Small intestine (tissue), 7 donors: ENCODE measurements at regions not wholly inside any gene's neighbourhood (a gene's known extent, or its start where the extent isn't known, plus 50 kb on each side); places are given as distances from the start of the nearest gene placed in this dataset.
A peak's percentile ranks its signal among the peaks of the same experiment; 100 is the strongest.

Source experiments
- DNase-seq, 2 donors: peaks; one replicate each; pipeline versions ENCODE4 v3.0.0 to v3.0.0-alpha.2; 2013
- FAIRE-seq: peaks from 2 replicates; lab custom pipeline; 2012; peaks lifted over from hg19 to GRCh38; lab: Jason Lieb, UNC
- H3K27ac ChIP-seq, 3 donors: one replicate each; pipeline ENCODE4 v1.5.1; 2013; ENCODE audit warnings: low read length in 2 of 3, mild to moderate bottlenecking in 2 of 3, control low read depth in 1 of 3, inconsistent platforms in 1 of 3, low read depth in 1 of 3, moderate library complexity in 1 of 3
- H3K27me3 ChIP-seq, 3 donors: one replicate each; pipeline ENCODE4 v1.6.1; 2013; ENCODE audit warnings: low read length in 3 of 3, inconsistent platforms in 1 of 3; ENCODE audit not compliant: control insufficient read depth in 3 of 3, insufficient read depth in 3 of 3
- H3K36me3 ChIP-seq, 3 donors: one replicate each; pipeline ENCODE4 v1.6.1; 2013; ENCODE audit warnings: low read length in 3 of 3, inconsistent platforms in 1 of 3, low read depth in 1 of 3, mild to moderate bottlenecking in 1 of 3, moderate library complexity in 1 of 3; ENCODE audit not compliant: control insufficient read depth in 3 of 3, insufficient read depth in 2 of 3
- H3K4me1 ChIP-seq, 3 donors: one replicate each; pipeline ENCODE4 v1.6.1; 2013; ENCODE audit warnings: low read length in 2 of 3, inconsistent platforms in 1 of 3, low read depth in 1 of 3, mild to moderate bottlenecking in 1 of 3, moderate library complexity in 1 of 3; ENCODE audit not compliant: control insufficient read depth in 3 of 3, insufficient read depth in 2 of 3
- H3K4me3 ChIP-seq, 3 donors: one replicate each; pipeline ENCODE4 v1.5.1; 2013; ENCODE audit warnings: low read length in 3 of 3, control low read depth in 1 of 3, inconsistent platforms in 1 of 3, low read depth in 1 of 3, mild to moderate bottlenecking in 1 of 3, moderate library complexity in 1 of 3
- H3K9me3 ChIP-seq, 2 donors: one replicate each; pipeline ENCODE4 v1.6.1; 2013; ENCODE audit warnings: low read depth in 1 of 2, low read length in 1 of 2; ENCODE audit not compliant: control insufficient read depth in 2 of 2, insufficient read depth in 1 of 2
- WGBS, 3 donors: extraction: QIAGEN DNeasy Blood & Tissue Kit; methylation state at CpG; one replicate each; pipeline ENCODE4 v1.1.7; 2013; 5-methylcytosine and 5-hydroxymethylcytosine counted together
- donor health status: healthy with polysubstance abuse.
- donor health status: control.
- donor health status: control.
- donor health status: Bipolar disorder and iron deficiency.
- donor health status: healthy.

DNA sequence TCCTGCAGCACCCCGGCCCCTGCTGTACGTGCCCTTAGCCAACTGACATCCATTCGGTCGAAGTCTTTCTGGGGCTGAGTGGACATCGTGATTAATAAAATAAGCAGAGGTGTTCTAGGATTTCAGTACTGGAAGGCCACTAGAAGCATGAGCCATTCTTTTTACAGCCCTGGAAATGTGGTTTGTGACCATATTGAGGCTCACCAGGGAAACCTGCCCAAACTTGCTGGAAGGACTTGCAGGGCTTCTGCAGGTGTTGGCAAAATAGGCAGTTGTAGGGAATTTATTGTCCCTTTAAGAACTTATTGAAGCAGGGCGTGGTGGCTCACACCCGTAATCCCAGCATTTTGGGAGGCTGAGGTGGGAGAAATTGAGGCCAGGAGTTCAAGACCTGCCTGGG, 80.8 kb downstream of the DOP1B start:
- peaks cover 2 to 39% (median 10%) of the 10 kb centered on the region in 3 donors for H3K36me3 ChIP-seq
- no peaks in the 10 kb centered on the region for H3K4me1 ChIP-seq
- DNase-seq, result no peak
- H3K9me3 ChIP-seq, result no peaks in the 10 kb centered on the region
- WGBS, 3 donors, result 92 to 95% (median 94%) methylated on average over 7 of the region's 7 CpGs
- no peak overlapping the region for H3K4me3 ChIP-seq
- H3K27ac ChIP-seq, result no peak overlapping the region
- no peak for FAIRE-seq
- H3K27me3 ChIP-seq, result no peaks in the 10 kb centered on the region

GRCh38 chr21:36239585-36239984, 80.4 kb upstream of the MORC3 start:
- Histone ChIP-seq H3K4me1 (no peaks in the 10 kb centered on the region), H3K9me3 (no peaks in the 10 kb centered on the region), H3K4me3 (no peak overlapping the region), H3K36me3 (peaks cover 0 to 32% (median 2%) of the 10 kb centered on the region in 3 donors), H3K27ac (no peak overlapping the region), H3K27me3 (no peaks in the 10 kb centered on the region)
- no peak for DNase-seq
- no peak for FAIRE-seq
- 94 to 97% (median 95%) methylated on average over 20 of the region's 20 CpGs for WGBS, 3 donors

DNA sequence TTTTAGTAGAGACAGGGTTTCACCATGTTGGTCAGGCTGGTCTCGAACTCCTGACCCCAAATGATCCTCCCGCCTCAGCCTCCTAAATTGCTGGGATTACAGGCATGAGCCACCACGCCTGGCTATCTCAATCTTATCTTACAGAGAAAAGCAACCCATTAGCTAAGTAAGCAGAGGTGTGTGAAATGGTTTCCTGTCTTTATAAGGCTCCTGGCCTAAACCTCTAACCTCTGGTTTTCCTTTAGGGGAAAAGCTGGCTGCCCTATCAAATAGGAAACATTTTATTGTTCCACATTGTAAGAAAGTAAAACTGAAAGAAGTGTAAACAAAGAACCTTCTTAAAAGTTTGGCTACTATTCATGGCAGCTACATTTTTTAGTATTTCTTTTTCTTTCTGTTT, 78.3 kb upstream of the MORC3 start:
- FAIRE-seq (no peak), DNase-seq (no peak)
- no peaks in the 10 kb centered on the region for H3K9me3 ChIP-seq
- H3K4me3 ChIP-seq, result no peak overlapping the region
- no peaks in the 10 kb centered on the region for H3K27me3 ChIP-seq
- H3K4me1 ChIP-seq, result no peaks in the 10 kb centered on the region
- no peak overlapping the region for H3K27ac ChIP-seq
- peaks cover 4 to 46% (median 7%) of the 10 kb centered on the region in 3 donors for H3K36me3 ChIP-seq
- 58 to 78% (median 61%) methylated on average over 3 of the region's 3 CpGs for WGBS, 3 donors

- Histone ChIP-seq H3K4me3 (no peak overlapping the region), H3K36me3 (peaks cover 7 to 39% (median 16%) of the 10 kb centered on the region in 3 donors), H3K4me1 (no peaks in the 10 kb centered on the region), H3K27ac (no peak overlapping the region), H3K9me3 (no peaks in the 10 kb centered on the region), H3K27me3 (no peaks in the 10 kb centered on the region)
- DNase-seq (no peak), FAIRE-seq (no peak)
- 96 to 97% (median 96%) methylated on average over 23 to 24 of the region's 24 CpGs for WGBS, 3 donors
Observed at GRCh38 chr21:36245115-36245514, 74.9 kb upstream of the MORC3 start.

GRCh38 chr21:36245649-36246048, 74.3 kb upstream of the MORC3 start:
- Histone ChIP-seq H3K4me3 (no peak overlapping the region), H3K36me3 (peaks cover 7 to 45% (median 19%) of the 10 kb centered on the region in 3 donors), H3K27ac (no peak overlapping the region), H3K27me3 (no peaks in the 10 kb centered on the region), H3K4me1 (no peaks in the 10 kb centered on the region), H3K9me3 (no peaks in the 10 kb centered on the region)
- DNase-seq, result no peak
- WGBS, 3 donors, result 88 to 95% (median 89%) methylated on average over 18 of the region's 18 CpGs
- FAIRE-seq, result no peak

DNA sequence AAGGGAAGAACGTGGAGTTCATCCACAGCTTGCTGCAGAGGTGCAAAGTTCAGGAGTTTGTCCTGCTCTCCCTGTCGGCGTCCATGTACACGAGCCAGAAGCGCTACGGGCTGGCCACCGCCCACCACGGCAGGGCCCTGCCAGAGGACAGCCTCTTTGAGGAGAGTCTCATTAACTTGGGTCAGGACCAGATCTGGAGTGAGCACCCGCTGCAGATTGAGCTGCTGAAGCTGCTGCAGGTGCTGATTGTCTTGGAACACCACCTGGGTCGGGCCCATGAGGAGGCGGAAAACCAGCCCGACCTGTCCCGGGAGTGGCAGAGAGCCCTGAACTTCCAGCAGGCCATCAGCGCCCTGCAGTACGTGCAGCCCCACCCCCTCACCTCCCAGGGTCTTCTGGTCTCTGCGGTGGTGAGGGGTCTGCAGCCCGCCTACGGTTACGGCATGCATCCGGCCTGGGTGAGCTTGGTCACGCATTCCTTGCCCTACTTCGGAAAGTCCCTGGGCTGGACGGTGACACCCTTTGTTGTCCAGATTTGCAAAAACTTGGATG, 73.8 kb upstream of the MORC3 start:
- no peak for FAIRE-seq

DNA sequence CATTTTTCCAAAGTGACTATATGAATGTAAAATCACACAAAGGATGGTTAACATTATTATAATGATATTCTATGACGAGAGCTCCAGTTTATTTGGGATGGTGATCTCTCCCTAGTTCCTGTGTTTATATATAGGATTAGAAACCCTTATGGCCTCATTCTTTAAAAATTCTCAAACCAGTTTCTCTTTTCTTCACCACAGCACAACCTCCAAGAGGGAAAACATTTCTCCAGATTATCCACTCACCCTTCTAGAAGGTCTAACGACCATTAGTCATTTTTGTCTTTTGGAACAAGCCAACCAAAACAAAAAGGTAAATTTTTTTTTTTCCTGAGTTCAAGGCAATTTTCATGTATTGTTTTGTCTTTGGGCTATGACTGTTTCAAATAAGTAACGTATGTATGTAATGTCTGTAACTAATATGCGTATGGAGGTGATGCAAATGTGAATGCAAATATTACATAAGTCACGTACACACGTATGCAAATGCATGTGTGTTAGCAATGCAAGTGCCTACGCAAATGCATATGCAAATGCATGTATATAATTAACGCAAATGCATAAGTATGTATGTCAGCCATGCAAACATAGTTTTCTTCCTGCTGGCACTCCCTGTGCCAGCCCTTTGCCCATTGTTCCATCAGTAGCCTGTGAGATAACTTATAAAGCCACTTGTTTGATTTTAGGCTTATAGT, 72.5 kb upstream of the MORC3 start:
- FAIRE-seq, result no peak
- WGBS, 3 donors, result 86 to 95% (median 90%) methylated on average over 8 of the region's 8 CpGs
- no peaks in the 10 kb centered on the region for H3K27me3 ChIP-seq
- no peaks in the 10 kb centered on the region for H3K9me3 ChIP-seq
- no peaks in the 10 kb centered on the region for H3K4me1 ChIP-seq
- DNase-seq, result no peak
- H3K4me3 ChIP-seq, result no peak overlapping the region
- H3K27ac ChIP-seq, result no peak overlapping the region
- H3K36me3 ChIP-seq, result peaks cover 7 to 52% (median 22%) of the 10 kb centered on the region in 3 donors

More for the DNA sequence above, 73.8 kb upstream of the MORC3 start:
- no peaks in the 10 kb centered on the region for H3K9me3 ChIP-seq
- peak in 1 of 2 donors; percentile 34 for DNase-seq
- peaks cover 7 to 49% (median 22%) of the 10 kb centered on the region in 3 donors for H3K36me3 ChIP-seq
- H3K27ac ChIP-seq, result no peak overlapping the region
- WGBS, 3 donors, result 51 to 74% (median 56%) methylated on average over 23 of the region's 23 CpGs
- H3K4me3 ChIP-seq, result no peak overlapping the region
- no peaks in the 10 kb centered on the region for H3K27me3 ChIP-seq
- H3K4me1 ChIP-seq, result no peaks in the 10 kb centered on the region

DNA sequence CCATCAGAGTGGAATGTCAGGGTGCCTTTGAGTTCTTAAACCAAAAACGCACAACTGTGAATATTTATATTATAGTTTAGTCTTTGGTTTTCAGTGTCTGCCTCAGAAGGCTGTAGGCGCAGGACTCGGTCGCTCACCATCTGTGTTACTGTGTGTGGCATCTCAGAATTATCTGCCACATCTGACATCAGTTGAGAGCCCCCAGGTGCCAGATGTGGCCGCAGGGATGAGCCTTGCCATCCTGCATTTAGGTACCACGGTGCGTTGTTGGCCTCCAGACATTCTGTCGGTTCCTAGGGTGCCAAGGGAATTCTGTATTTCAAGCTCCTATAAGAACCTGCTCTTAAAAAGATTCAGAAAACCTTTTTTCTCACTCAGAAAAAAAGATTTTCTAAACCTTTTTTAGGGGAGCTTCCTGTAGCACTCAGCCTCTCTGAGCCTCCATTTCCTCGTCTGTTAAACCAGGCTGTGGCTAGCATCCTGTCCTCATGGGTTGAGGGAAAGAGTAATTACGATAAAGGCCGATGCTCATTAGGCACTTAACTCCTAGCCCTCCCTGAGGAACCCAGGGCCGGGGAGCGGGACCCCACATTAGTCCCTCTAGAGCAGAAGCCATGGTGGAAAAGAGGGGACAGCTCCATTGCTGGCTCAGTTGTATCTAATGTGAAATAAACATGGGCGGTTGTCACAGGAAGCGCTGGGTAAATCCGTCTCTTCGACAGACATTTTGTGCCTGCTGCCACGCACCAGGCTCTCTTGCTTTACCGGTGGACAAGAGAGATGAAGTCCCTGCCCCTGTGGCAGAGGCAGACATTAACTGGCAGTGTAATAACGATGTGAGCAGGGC, 70.2 kb upstream of the MORC3 start:
- H3K27ac ChIP-seq, result no peak overlapping the region
- no peaks in the 10 kb centered on the region for H3K27me3 ChIP-seq
- DNase-seq, result no peak
- peaks cover 12 to 62% (median 25%) of the 10 kb centered on the region in 3 donors for H3K36me3 ChIP-seq
- H3K9me3 ChIP-seq, result no peaks in the 10 kb centered on the region
- no peak overlapping the region for H3K4me3 ChIP-seq
- no peak for FAIRE-seq
- H3K4me1 ChIP-seq, result no peaks in the 10 kb centered on the region
- 86 to 94% (median 93%) methylated on average over 20 of the region's 20 CpGs for WGBS, 3 donors
